HFFc6 (cell line): ENCODE measurements at regions not wholly inside any gene's neighbourhood (a gene's known extent, or its start where the extent isn't known, plus 50 kb on each side); places are given as distances from the start of the nearest gene placed in this dataset.

Experiments
- DNase-seq: peaks from one replicate; pipeline ENCODE4 v3.0.0-alpha.2; 2018
- H3K27ac Mint-ChIP-seq: 2 replicates; pipeline ENCODE4 v1.8.0; 2020; ENCODE audit warnings: mild to moderate bottlenecking, mixed read lengths
- H3K27me3 Mint-ChIP-seq: 2 replicates; pipeline ENCODE4 v1.8.0; 2021; ENCODE audit warnings: mild to moderate bottlenecking, moderate library complexity, mixed read lengths; ENCODE audit not compliant: insufficient read depth
- H3K36me3 Mint-ChIP-seq: 2 replicates; pipeline ENCODE4 v1.8.0; 2021; ENCODE audit warnings: low read depth, mixed read lengths
- H3K4me1 Mint-ChIP-seq: 2 replicates; pipeline ENCODE4 v1.8.0; 2020; ENCODE audit warnings: low read depth, mixed read lengths
- H3K4me3 Mint-ChIP-seq: 2 replicates; pipeline ENCODE4 v1.8.0; 2020; ENCODE audit warnings: mild to moderate bottlenecking, moderate library complexity, mixed read lengths
- H3K9me3 Mint-ChIP-seq: 2 replicates; pipeline ENCODE4 v1.8.0; 2020; ENCODE audit warnings: mild to moderate bottlenecking, mixed read lengths
- CTCF ChIP-seq: fragments of 200-600 bp; sonication (generic); IDR thresholded peaks from 2 replicates; pipeline ENCODE4 v1.5.0; 2021; ENCODE audit warnings: antibody characterized with exemption, mild to moderate bottlenecking

- H3K27me3 Mint-ChIP-seq, result no peaks in the 10 kb centered on the region; the same call in 1 of the 2 replicates
- TF ChIP-seq CTCF, result no peak
- H3K4me1 Mint-ChIP-seq, result no peaks in the 10 kb centered on the region
- no peak overlapping the region for H3K27ac Mint-ChIP-seq
- peaks cover 27% of the 10 kb centered on the region for H3K9me3 Mint-ChIP-seq
- DNase-seq, result no peak
- H3K36me3 Mint-ChIP-seq, result peaks cover 6% of the 10 kb centered on the region; the same call in 1 of the 2 replicates
- no peak overlapping the region for H3K4me3 Mint-ChIP-seq
These were observed 248.5 kb downstream of the IPO8 start for GRCh38 chr12:30447061-30447750.

GRCh38 chr12:30442461-30442860, 253.2 kb downstream of the IPO8 start:
- TF ChIP-seq CTCF, result no peak
- H3K4me1 Mint-ChIP-seq, result no peaks in the 10 kb centered on the region
- peaks cover 16% of the 10 kb centered on the region for H3K9me3 Mint-ChIP-seq
- no peak overlapping the region for H3K4me3 Mint-ChIP-seq
- H3K36me3 Mint-ChIP-seq, result no peaks in the 10 kb centered on the region
- peaks cover 2% of the 10 kb centered on the region; the same call in 1 of the 2 replicates for H3K27me3 Mint-ChIP-seq
- DNase-seq, result no peak
- no peak overlapping the region for H3K27ac Mint-ChIP-seq

- DNase-seq, result no peak
- H3K9me3 Mint-ChIP-seq, result peaks cover 19% of the 10 kb centered on the region
- no peaks in the 10 kb centered on the region for H3K36me3 Mint-ChIP-seq
- H3K27me3 Mint-ChIP-seq, result peaks cover 2% of the 10 kb centered on the region; the same call in 1 of the 2 replicates
- H3K4me3 Mint-ChIP-seq, result no peak overlapping the region
- H3K27ac Mint-ChIP-seq, result no peak overlapping the region
- H3K4me1 Mint-ChIP-seq, result no peaks in the 10 kb centered on the region
- TF ChIP-seq CTCF, result peak; percentile 37; the same call in 1 of the 2 replicates
These were observed 254.7 kb downstream of the IPO8 start for GRCh38 chr12:30440826-30441602.

GRCh38 chr12:30439201-30439600, 256.5 kb downstream of the IPO8 start:
- Mint-ChIP-seq H3K27ac (no peak overlapping the region), H3K4me1 (no peaks in the 10 kb centered on the region), H3K4me3 (no peak overlapping the region), H3K27me3 (peaks cover 2% of the 10 kb centered on the region; the same call in 1 of the 2 replicates), H3K9me3 (peaks cover 15% of the 10 kb centered on the region), H3K36me3 (no peaks in the 10 kb centered on the region)
- DNase-seq, result no peak
- TF ChIP-seq CTCF, result no peak

- TF ChIP-seq CTCF, result no peak
- Mint-ChIP-seq H3K4me1 (no peaks in the 10 kb centered on the region), H3K9me3 (peaks cover 15% of the 10 kb centered on the region), H3K27ac (no peak overlapping the region), H3K36me3 (no peaks in the 10 kb centered on the region), H3K4me3 (no peak overlapping the region), H3K27me3 (peaks cover 2% of the 10 kb centered on the region; the same call in 1 of the 2 replicates)
- DNase-seq, result no peak
These were observed 257.0 kb downstream of the IPO8 start for GRCh38 chr12:30438601-30439041.
